Tibial artery (tissue), 4 donors: ENCODE measurements at regions not wholly inside any gene's neighbourhood (a gene's known extent, or its start where the extent isn't known, plus 50 kb on each side); places are given as distances from the start of the nearest gene placed in this dataset.

ENCODE experiments used
- DNase-seq, 2 donors: peaks; one replicate each; pipeline ENCODE4 v3.0.0-alpha.2; 2019
- H3K27ac ChIP-seq, 2 donors: fragments of 200-600 bp; sonication (generic) in 1 of 2; 1 replicate in 1 of 2; 2 replicates in 1 of 2; pipeline ENCODE4 v1.5.1; 2018 to 2019; ENCODE audit warnings: mild to moderate bottlenecking in 1 of 2
- H3K27me3 ChIP-seq, 2 donors: fragments of 200-600 bp; sonication (generic) in 1 of 2; one replicate each; pipeline versions ENCODE4 v1.5.1 to v1.6.0; 2016 to 2019
- H3K36me3 ChIP-seq, 3 donors: fragments of 200-600 bp; sonication (generic) in 2 of 3; one replicate each; pipeline ENCODE4 v1.5.1; 2016 to 2019; ENCODE audit warnings: mild to moderate bottlenecking in 2 of 3
- H3K4me1 ChIP-seq, 4 donors: fragments of 200-600 bp; sonication (generic) in 2 of 4; 1 replicate in 3 of 4; 2 replicates in 1 of 4; pipeline ENCODE4 v1.5.1; 2016 to 2019
- H3K4me3 ChIP-seq, 2 donors: fragments of 200-600 bp; sonication (generic) in 1 of 2; 1 replicate in 1 of 2; 2 replicates in 1 of 2; pipeline ENCODE4 v1.5.1; 2018 to 2019; ENCODE audit warnings: mild to moderate bottlenecking in 2 of 2
- H3K9me3 ChIP-seq, 3 donors: fragments of 200-600 bp; sonication (generic) in 1 of 3; one replicate each; pipeline ENCODE4 v1.5.1; 2016 to 2019
- intact Hi-C: fragments of 100-400 bp; cut with DNase I; formaldehyde crosslinking; loops from one replicate; pipeline ENCODE4 v1.15.0; 2023; ENCODE audit warnings: low total_unique reads
- TF ChIP-seq, protein P1 (sequence below), 2 experiments: fragments of 200-600 bp in 1 of 2; fragments of 450-650 bp in 1 of 2; IDR thresholded peaks; one replicate each; pipeline ENCODE4 v1.5.1; 2017 to 2019; ENCODE audit warnings: antibody characterized with exemption in 2 of 2, mild to moderate bottlenecking in 1 of 2, moderate library complexity in 1 of 2

DNA sequence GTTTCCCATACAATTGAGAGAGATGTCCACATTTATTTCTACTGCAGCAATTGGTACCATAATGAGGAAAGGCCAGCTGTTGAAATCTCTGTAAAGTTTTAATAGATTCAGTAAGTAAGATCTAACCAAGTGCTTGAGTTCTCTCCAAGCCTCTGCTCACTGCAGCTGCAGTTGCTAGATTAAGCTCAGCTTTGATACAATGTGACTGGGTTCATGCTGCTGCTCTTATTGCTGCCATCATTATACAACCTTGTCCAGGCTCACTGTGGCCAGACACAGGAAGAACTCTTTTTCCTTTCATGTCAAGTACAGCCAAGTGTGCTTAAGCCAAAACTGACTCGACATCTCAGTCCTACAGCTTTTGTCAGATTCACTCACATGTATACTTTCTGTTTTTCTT is 423.5 kb downstream of the GJA1 start:
- no peak for DNase-seq
- TF ChIP-seq, protein P1, sequence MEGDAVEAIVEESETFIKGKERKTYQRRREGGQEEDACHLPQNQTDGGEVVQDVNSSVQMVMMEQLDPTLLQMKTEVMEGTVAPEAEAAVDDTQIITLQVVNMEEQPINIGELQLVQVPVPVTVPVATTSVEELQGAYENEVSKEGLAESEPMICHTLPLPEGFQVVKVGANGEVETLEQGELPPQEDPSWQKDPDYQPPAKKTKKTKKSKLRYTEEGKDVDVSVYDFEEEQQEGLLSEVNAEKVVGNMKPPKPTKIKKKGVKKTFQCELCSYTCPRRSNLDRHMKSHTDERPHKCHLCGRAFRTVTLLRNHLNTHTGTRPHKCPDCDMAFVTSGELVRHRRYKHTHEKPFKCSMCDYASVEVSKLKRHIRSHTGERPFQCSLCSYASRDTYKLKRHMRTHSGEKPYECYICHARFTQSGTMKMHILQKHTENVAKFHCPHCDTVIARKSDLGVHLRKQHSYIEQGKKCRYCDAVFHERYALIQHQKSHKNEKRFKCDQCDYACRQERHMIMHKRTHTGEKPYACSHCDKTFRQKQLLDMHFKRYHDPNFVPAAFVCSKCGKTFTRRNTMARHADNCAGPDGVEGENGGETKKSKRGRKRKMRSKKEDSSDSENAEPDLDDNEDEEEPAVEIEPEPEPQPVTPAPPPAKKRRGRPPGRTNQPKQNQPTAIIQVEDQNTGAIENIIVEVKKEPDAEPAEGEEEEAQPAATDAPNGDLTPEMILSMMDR (IDR thresholded peaks at IDR 0.05), result no peak
- intact Hi-C loops, result no loop called here
- Histone ChIP-seq H3K9me3 (no peaks in the 10 kb centered on the region), H3K27me3 (no peaks in the 10 kb centered on the region), H3K4me3 (no peak overlapping the region), H3K4me1 (peaks cover 0 to 23% (median 0%) of the 10 kb centered on the region in 4 donors), H3K36me3 (no peaks in the 10 kb centered on the region), H3K27ac (no peak overlapping the region)

DNA sequence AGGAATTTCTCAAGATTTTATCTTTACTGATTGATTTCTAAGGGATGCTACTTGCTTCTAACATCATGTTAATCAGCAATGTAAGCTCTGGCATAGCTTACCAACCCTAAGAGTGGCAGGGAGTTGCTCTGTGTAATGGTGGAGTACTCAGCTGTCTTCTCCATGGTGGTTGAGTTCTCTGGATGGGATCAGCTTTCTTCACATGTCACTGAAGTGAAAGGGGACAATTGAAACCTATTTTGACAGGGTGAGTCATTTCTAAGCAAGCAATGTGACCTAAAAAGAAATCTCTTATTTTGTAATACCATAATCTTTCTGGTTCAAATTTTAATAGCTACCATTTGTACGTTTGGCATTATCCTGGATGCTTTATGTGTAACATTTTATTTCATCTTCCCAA is 430.4 kb downstream of the GJA1 start:
- Histone ChIP-seq H3K36me3 (no peaks in the 10 kb centered on the region), H3K27me3 (no peaks in the 10 kb centered on the region), H3K27ac (no peak overlapping the region), H3K4me1 (peaks cover 0 to 19% (median 0%) of the 10 kb centered on the region in 4 donors), H3K4me3 (no peak overlapping the region), H3K9me3 (no peaks in the 10 kb centered on the region)
- no peak for DNase-seq
- TF ChIP-seq, protein P1 (IDR thresholded peaks at IDR 0.05), result no peak
- intact Hi-C loops, result no loop called here

DNA sequence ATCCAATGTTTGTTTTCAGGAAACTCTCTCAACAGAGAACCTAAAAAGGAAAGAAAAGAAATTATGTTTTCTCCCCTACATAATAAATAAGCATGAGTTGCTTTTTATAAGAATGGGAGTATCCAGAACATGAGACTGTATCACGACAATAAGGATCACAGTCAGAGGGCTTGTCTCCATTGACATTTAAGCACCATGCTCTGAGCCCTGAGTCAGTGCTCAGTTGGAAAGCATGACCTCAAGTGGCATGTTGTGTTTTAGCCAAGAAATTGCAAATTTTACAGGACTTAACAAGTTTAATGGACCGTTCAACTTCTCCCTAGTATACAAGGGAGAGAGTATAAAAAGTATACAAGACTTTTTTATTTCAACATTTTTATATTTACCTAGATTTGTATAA is 431.6 kb downstream of the GJA1 start:
- Histone ChIP-seq H3K27ac (no peak overlapping the region), H3K4me1 (peaks cover 0 to 14% (median 0%) of the 10 kb centered on the region in 4 donors), H3K4me3 (no peak overlapping the region), H3K27me3 (no peaks in the 10 kb centered on the region), H3K36me3 (no peaks in the 10 kb centered on the region), H3K9me3 (no peaks in the 10 kb centered on the region)
- intact Hi-C loops, result no loop called here
- no peak for DNase-seq
- TF ChIP-seq, protein P1 (IDR thresholded peaks at IDR 0.05), result no peak

DNA sequence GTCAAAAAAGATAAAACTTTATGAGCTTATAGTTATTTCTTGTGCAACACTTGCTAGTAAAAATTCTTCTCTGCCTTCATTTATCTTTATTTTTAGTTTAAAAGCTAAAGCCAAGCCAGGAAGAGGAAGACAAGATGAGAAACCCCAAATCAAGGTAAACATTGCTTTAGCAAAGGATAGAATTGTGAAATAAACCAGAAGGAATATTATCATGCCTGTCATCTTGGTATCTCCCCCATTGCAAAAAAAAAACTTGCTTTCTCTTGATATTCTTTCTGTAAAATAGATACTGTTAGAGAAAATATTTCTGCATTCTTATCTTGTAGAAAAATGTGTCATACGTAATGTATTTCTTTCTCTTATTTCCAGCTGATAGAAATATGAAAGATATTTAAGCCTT is 432.8 kb downstream of the GJA1 start:
- TF ChIP-seq, protein P1 (IDR thresholded peaks at IDR 0.05), result no peak
- Histone ChIP-seq H3K27me3 (no peaks in the 10 kb centered on the region), H3K36me3 (no peaks in the 10 kb centered on the region), H3K9me3 (no peaks in the 10 kb centered on the region), H3K27ac (no peak overlapping the region), H3K4me1 (peaks cover 0 to 9% (median 0%) of the 10 kb centered on the region in 4 donors), H3K4me3 (no peak overlapping the region)
- intact Hi-C loops, result no loop called here
- DNase-seq, result no peak

DNA sequence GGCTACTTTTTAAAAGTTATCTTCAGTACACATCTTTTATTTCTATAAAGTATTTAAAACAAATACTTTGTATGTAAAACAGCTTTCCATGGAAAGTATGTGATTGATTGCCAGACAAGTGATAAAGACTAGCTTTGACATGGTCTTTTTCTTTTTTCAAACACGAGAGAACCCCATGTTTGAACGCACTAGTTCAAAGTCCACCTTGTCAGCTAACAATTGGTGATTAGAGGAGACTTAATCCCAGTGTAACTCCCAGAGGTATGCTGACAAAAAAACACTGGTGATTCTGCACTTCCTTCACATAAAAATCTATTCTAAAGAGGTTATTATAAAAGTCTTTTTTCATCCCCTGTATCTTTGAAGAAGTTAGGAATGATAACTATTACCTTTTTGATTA is 438.1 kb downstream of the GJA1 start:
- no peaks in the 10 kb centered on the region for H3K27me3 ChIP-seq
- no peak for DNase-seq
- intact Hi-C loops, result no loop called here
- no peak overlapping the region for H3K4me3 ChIP-seq
- H3K36me3 ChIP-seq, result no peaks in the 10 kb centered on the region
- H3K9me3 ChIP-seq, result no peaks in the 10 kb centered on the region
- H3K27ac ChIP-seq, result no peak overlapping the region
- TF ChIP-seq, protein P1 (IDR thresholded peaks at IDR 0.05), result no peak
- no peaks in the 10 kb centered on the region for H3K4me1 ChIP-seq

DNA sequence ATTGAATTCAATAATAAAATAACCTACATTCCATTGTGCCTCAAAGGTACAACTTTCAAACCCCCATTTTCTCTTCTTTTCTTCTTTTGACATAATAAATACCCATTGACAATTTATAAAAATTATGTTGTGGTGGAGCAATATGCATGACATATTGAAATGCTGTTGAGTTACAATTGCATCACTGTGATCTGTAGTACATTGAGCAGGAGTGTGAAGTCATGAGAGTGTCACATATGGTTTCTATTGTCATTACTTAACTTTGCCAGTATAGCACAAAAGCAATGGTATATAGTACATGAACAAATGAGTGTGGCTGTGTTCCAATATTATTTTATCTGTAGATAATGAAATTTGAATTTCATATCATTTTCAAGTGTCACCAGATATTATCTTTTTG is 441.3 kb downstream of the GJA1 start:
- TF ChIP-seq, protein P1 (IDR thresholded peaks at IDR 0.05), result no peak
- Histone ChIP-seq H3K27me3 (no peaks in the 10 kb centered on the region), H3K36me3 (no peaks in the 10 kb centered on the region), H3K9me3 (no peaks in the 10 kb centered on the region), H3K4me1 (no peaks in the 10 kb centered on the region), H3K27ac (no peak overlapping the region), H3K4me3 (no peak overlapping the region)
- DNase-seq, result no peak
- intact Hi-C loops, result no loop called here
